Subcutaneous abdominal adipose tissue (tissue), 5 donors: ENCODE measurements at regions not wholly inside any gene's neighbourhood (a gene's known extent, or its start where the extent isn't known, plus 50 kb on each side); places are given as distances from the start of the nearest gene placed in this dataset.
A peak's percentile ranks its signal among the peaks of the same experiment; 100 is the strongest.

ENCODE experiments used
- H3K27ac ChIP-seq: one replicate; pipeline ENCODE4 v1.7.0; 2013; ENCODE audit warnings: low read depth, mild to moderate bottlenecking, inconsistent platforms, low read length, moderate library complexity
- H3K27me3 ChIP-seq, 5 donors: one replicate each; pipeline ENCODE4 v1.7.0; 2013; ENCODE audit warnings: low read length in 5 of 5, inconsistent platforms in 1 of 5; ENCODE audit not compliant: control insufficient read depth in 5 of 5, insufficient read depth in 4 of 5
- H3K36me3 ChIP-seq, 5 donors: one replicate each; pipeline ENCODE4 v1.7.0; 2013; ENCODE audit warnings: low read length in 5 of 5; ENCODE audit not compliant: control insufficient read depth in 5 of 5, insufficient read depth in 5 of 5
- H3K4me1 ChIP-seq, 5 donors: one replicate each; pipeline ENCODE4 v1.7.0; 2013; ENCODE audit warnings: low read length in 5 of 5, mild to moderate bottlenecking in 3 of 5, moderate library complexity in 1 of 5; ENCODE audit not compliant: control insufficient read depth in 5 of 5, insufficient read depth in 5 of 5
- H3K4me3 ChIP-seq, 5 donors: one replicate each; pipeline ENCODE4 v1.7.0; 2013; ENCODE audit warnings: low read length in 5 of 5, low read depth in 1 of 5
- H3K9ac ChIP-seq, 5 donors: one replicate each; pipeline ENCODE4 v1.7.0; 2013; ENCODE audit warnings: low read length in 5 of 5, mild to moderate bottlenecking in 4 of 5, moderate library complexity in 3 of 5
- H3K9me3 ChIP-seq, 5 donors: one replicate each; pipeline ENCODE4 v1.7.0; 2013; ENCODE audit warnings: low read length in 5 of 5; ENCODE audit not compliant: control insufficient read depth in 5 of 5
- donor health status: healthy.
- donor health status: healthy.
- donor health status: healthy.
- donor health status: healthy.
- donor health status: healthy.

DNA sequence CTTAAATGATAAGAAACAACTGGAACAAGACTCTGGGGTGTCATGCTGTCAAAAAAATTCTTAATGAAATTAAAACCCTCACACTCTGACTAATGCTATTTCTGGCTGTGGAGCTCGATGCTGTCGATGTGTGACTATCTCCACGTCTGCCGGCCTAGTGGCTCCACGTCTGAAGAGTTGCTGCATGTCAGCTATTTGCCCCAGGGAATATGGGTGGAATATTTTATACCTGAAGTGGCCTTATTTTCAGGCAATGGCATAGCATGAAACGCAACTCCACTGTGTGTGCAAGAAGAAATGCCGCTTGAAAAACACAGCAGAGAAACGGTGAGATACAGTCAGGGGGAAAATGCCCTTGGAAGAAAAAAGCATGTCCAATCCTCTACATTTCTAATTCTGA lies 50.9 kb upstream of the MGMT start:
- no peaks in the 10 kb centered on the region for H3K36me3 ChIP-seq
- no peak overlapping the region for H3K27ac ChIP-seq
- no peak overlapping the region for H3K4me3 ChIP-seq
- peaks cover 0 to 2% (median 0%) of the 10 kb centered on the region in 5 donors for H3K27me3 ChIP-seq
- H3K4me1 ChIP-seq: peaks cover 0 to 63% (median 6%) of the 10 kb centered on the region in 5 donors
- H3K9me3 ChIP-seq: no peaks in the 10 kb centered on the region
- H3K9ac ChIP-seq: no peak overlapping the region

- Histone ChIP-seq H3K4me3 (no peak overlapping the region), H3K36me3 (no peaks in the 10 kb centered on the region), H3K4me1 (peaks cover 0 to 54% (median 0%) of the 10 kb centered on the region in 5 donors), H3K27ac (peak overlapping the region; percentile 39), H3K27me3 (peaks cover 0 to 2% (median 0%) of the 10 kb centered on the region in 5 donors), H3K9me3 (no peaks in the 10 kb centered on the region), H3K9ac (no peak overlapping the region)
Observed at GRCh38 chr10:129416956-129417765, 49.9 kb upstream of the MGMT start.
